Parathyroid adenoma (tissue), 2 donors: ENCODE measurements at regions not wholly inside any gene's neighbourhood (a gene's known extent, or its start where the extent isn't known, plus 50 kb on each side); places are given as distances from the start of the nearest gene placed in this dataset.
A peak's percentile ranks its signal among the peaks of the same experiment; 100 is the strongest.

Experiments
- H2AFZ ChIP-seq: fragments of 300-600 bp; sonication (generic); one replicate; pipeline ENCODE4 v1.7.0; 2017; ENCODE audit warnings: antibody characterized with exemption, mild to moderate bottlenecking
- H3K27ac ChIP-seq: fragments of 300-600 bp; sonication (generic); one replicate; pipeline ENCODE4 v1.7.0; 2017
- H3K27me3 ChIP-seq: fragments of 300-600 bp; sonication (generic); one replicate; pipeline ENCODE4 v1.7.0; 2017; ENCODE audit warnings: low read length; ENCODE audit not compliant: control insufficient read depth, insufficient read depth
- H3K36me3 ChIP-seq: fragments of 300-600 bp; sonication (generic); one replicate; pipeline ENCODE4 v1.7.0; 2017; ENCODE audit warnings: low read length; ENCODE audit not compliant: control insufficient read depth, insufficient read depth
- H3K4me1 ChIP-seq: fragments of 300-600 bp; sonication (generic); one replicate; pipeline ENCODE4 v1.7.0; 2017; ENCODE audit warnings: control low read depth
- H3K4me2 ChIP-seq: fragments of 300-600 bp; sonication (generic); one replicate; pipeline ENCODE4 v1.7.0; 2017; ENCODE audit warnings: low read length
- H3K4me3 ChIP-seq: fragments of 300-600 bp; sonication (generic); one replicate; pipeline ENCODE4 v1.7.0; 2017; ENCODE audit warnings: low read depth, low read length
- H3K79me2 ChIP-seq: fragments of 300-600 bp; sonication (generic); one replicate; pipeline ENCODE4 v1.7.0; 2017; ENCODE audit warnings: control low read depth
- H3K9ac ChIP-seq: fragments of 300-600 bp; sonication (generic); one replicate; pipeline ENCODE4 v1.7.0; 2017; ENCODE audit warnings: mild to moderate bottlenecking
- H3K9me3 ChIP-seq: fragments of 300-600 bp; sonication (generic); one replicate; pipeline ENCODE4 v1.7.0; 2017; ENCODE audit warnings: low read length; ENCODE audit not compliant: control insufficient read depth
- TF ChIP-seq, protein P1 (sequence below): fragments of 300-600 bp; sonication (generic); IDR thresholded peaks from one replicate; pipeline ENCODE4 v1.7.0; 2017; ENCODE audit warnings: antibody characterized with exemption, mild to moderate bottlenecking
- donor health status: primary hyperparathyroidism.

DNA sequence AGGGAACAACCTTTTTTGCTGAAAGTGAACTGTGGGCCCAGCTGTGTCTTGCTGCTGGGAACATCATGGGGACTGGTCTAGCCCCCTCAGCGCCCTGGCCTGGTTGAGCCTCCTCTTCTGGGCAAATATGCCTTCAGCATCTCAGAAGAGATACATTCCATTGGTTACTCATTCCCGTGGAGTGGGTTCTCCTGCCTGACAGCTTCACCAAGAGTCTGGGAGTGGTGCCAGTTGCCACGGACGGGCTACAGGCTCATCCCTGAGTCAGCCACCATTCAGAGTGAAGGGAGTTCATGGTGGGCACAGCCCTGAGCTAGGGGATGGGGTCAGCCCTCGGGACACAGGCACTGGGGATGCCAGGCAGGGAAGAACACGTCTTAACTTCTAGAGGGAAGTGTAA lies 81.9 kb downstream of the RAMP3 start:
- Histone ChIP-seq H3K27me3 (no peaks in the 10 kb centered on the region), H3K79me2 (no peaks in the 10 kb centered on the region), H3K9me3 (no peaks in the 10 kb centered on the region), H3K4me1 (no peaks in the 10 kb centered on the region), H2AFZ (no peak overlapping the region), H3K36me3 (no peaks in the 10 kb centered on the region), H3K27ac (peak overlapping the region; percentile 60), H3K9ac (no peak overlapping the region), H3K4me3 (no peak overlapping the region), H3K4me2 (no peak overlapping the region)
- TF ChIP-seq, protein P1, sequence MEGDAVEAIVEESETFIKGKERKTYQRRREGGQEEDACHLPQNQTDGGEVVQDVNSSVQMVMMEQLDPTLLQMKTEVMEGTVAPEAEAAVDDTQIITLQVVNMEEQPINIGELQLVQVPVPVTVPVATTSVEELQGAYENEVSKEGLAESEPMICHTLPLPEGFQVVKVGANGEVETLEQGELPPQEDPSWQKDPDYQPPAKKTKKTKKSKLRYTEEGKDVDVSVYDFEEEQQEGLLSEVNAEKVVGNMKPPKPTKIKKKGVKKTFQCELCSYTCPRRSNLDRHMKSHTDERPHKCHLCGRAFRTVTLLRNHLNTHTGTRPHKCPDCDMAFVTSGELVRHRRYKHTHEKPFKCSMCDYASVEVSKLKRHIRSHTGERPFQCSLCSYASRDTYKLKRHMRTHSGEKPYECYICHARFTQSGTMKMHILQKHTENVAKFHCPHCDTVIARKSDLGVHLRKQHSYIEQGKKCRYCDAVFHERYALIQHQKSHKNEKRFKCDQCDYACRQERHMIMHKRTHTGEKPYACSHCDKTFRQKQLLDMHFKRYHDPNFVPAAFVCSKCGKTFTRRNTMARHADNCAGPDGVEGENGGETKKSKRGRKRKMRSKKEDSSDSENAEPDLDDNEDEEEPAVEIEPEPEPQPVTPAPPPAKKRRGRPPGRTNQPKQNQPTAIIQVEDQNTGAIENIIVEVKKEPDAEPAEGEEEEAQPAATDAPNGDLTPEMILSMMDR = no peak

DNA sequence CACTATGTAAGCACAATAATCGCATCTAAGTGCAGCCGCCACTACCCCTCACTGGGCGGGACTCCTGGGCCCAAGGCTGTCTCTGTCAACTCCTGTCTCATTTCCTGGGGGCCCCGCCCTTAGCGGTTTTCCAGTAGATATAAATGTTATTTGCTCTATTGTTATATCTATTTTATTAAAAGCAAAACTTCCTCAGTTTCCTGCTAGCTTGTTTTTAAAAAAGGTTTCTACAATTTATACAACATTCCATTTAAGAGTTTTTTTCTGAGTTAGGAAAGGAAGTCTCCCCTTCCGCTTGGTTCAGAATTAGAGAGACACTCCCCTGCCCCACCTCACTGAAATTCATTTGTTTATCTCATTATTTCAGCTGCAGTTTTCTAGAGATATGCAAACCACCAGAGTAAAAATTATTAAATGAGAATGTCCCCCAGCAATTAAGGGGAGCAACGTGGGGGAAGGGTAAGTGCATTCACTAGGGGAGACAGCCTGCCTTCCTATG lies 82.7 kb downstream of the RAMP3 start:
- Histone ChIP-seq H3K4me2 (no peak overlapping the region), H3K4me1 (no peaks in the 10 kb centered on the region), H3K36me3 (no peaks in the 10 kb centered on the region), H3K79me2 (no peaks in the 10 kb centered on the region), H2AFZ (no peak overlapping the region), H3K9me3 (no peaks in the 10 kb centered on the region), H3K9ac (no peak overlapping the region), H3K4me3 (no peak overlapping the region), H3K27me3 (no peaks in the 10 kb centered on the region), H3K27ac (peak overlapping the region; percentile 69)
- TF ChIP-seq, protein P1 = no peak

DNA sequence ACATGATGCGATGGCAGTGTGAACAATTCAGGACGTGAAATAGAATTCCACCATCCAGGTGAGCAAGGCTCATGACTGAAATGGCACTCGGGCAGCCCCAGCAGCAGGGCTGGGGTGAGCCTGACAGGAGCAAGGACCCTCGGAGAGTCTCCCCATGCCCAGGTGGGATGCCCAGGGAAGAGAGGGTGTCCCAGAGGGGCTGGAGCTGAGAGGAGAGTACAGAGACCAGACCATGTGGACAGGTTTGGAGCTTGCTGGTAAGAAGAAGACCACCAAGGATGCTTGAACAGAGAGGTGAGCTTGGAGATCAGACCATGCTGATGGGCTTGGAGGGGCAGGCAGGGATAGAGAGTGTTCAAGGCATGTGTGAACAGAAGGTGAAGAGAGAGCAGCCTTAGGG lies 83.3 kb downstream of the RAMP3 start:
- Histone ChIP-seq H3K4me3 (no peak overlapping the region), H3K79me2 (no peaks in the 10 kb centered on the region), H3K4me1 (no peaks in the 10 kb centered on the region), H3K9me3 (no peaks in the 10 kb centered on the region), H3K27ac (peak overlapping the region; percentile 69), H3K36me3 (no peaks in the 10 kb centered on the region), H3K9ac (no peak overlapping the region), H3K27me3 (no peaks in the 10 kb centered on the region), H2AFZ (no peak overlapping the region), H3K4me2 (no peak overlapping the region)
- TF ChIP-seq, protein P1 = no peak

DNA sequence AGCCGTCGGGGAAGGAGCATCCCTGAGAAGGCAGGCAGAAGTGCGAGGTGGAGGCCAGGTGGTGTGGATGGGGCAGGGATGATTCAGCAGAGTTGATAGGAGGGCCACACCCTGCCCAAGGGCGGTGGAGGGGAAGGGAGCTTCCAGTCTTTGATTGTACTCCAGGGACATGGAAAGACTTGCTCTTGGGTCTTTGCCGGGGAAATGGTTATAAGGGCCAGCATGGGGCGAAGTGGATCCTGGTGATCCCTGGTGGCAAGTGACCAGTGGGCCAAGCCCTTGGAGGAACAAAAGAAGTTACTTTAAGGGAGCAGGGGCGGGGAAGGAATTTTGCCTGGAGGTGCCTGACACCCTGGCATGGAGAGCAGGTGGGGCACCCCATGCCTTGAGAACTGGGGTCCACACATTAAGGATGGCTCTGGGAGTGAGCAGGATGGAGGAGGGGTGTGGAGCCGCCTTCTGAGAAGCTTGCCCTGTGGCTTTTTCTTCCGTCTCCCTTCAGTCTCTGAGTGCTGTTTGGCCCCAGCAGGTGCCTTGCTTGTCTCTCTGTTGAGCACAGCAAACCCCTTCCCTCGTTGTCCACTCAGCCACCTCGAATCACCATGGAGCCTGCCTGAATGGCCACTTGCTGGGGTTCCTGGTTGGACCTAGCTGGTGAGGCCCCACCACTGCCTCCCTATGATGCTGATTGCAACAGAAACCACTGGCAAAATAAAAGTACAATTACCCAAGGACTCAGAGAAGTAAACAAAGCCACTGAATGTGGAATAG lies 83.9 kb downstream of the RAMP3 start:
- Histone ChIP-seq H3K4me1 (no peaks in the 10 kb centered on the region), H3K9me3 (no peaks in the 10 kb centered on the region), H3K27me3 (no peaks in the 10 kb centered on the region), H3K4me3 (no peak overlapping the region), H3K9ac (no peak overlapping the region), H2AFZ (no peak overlapping the region), H3K79me2 (no peaks in the 10 kb centered on the region), H3K36me3 (no peaks in the 10 kb centered on the region), H3K4me2 (no peak overlapping the region), H3K27ac (peak overlapping the region; percentile 69)
- TF ChIP-seq, protein P1 = no peak

DNA sequence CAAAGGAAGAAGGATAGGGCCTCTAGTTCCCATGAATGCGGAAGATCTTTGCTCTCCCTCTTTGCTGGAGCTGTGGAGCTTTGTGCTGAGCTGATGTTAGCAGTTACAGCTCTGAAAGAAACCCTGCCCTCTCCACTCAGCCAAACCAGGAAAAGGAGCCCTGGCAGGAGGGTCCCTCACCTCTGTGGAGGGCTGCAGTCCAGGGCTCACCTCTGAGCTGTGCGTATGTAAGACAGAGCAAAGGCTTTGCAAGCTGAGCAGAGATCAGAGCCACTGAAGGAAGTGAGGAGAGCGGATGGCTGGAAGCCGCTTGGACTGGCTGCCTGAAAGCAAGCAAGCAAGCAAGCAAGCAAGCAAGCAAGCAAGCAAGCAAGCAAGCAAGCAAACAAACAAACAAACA lies 84.7 kb downstream of the RAMP3 start:
- Histone ChIP-seq H3K9me3 (no peaks in the 10 kb centered on the region), H3K79me2 (no peaks in the 10 kb centered on the region), H3K27me3 (no peaks in the 10 kb centered on the region), H3K4me1 (no peaks in the 10 kb centered on the region), H3K36me3 (no peaks in the 10 kb centered on the region), H2AFZ (no peak overlapping the region), H3K4me3 (no peak overlapping the region), H3K9ac (no peak overlapping the region), H3K27ac (peak overlapping the region; percentile 69), H3K4me2 (no peak overlapping the region)
- TF ChIP-seq, protein P1 = no peak
